T-helper 2 cell treated with Interferon-gamma antibody and Interleukin-4, amounts not matched to agents 100 ng/mL and 5 ng/mL, for 36 hours (primary cell): ENCODE measurements at regions not wholly inside any gene's neighbourhood (a gene's known extent, or its start where the extent isn't known, plus 50 kb on each side); places are given as distances from the start of the nearest gene placed in this dataset.
"Not testable (repeated sequence)": the region's sequence is repeated elsewhere in the genome, so short reads cannot be mapped to it uniquely, and the experiment has no call there.

ENCODE experiments used
- intact Hi-C: fragments of 100-400 bp; cut with micrococcal nuclease; formaldehyde crosslinking; loops from one replicate; pipeline ENCODE4 v1.15.1; 2023

- intact Hi-C loops, result no loop called here
Observed at GRCh38 chr5:67824852-67825251, 390.7 kb upstream of the PIK3R1 start.

DNA sequence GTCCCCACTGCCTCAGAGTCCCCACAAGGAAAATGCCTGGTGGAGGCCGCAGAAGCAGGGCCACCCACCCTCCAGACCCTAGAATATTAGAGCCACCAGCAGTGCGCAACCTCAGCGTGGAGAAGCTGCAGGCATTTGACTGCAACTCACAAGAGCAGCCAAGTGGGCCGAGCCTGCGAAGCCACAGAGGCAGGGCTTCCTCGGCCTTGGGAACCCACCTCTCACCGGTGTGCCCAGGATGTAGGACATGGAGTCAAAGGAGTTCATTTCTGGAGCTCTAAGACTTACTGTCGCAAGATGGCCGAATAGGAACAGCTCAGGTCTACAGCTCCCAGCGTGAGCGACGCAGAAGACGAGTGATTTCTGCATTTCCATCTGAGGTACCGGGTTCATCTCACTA lies 397.9 kb upstream of the PIK3R1 start:
- intact Hi-C loops, result no loop called here

GRCh38 chr5:67816456-67816855 lies 399.1 kb upstream of the PIK3R1 start:
- intact Hi-C loops, result no loop called here

DNA sequence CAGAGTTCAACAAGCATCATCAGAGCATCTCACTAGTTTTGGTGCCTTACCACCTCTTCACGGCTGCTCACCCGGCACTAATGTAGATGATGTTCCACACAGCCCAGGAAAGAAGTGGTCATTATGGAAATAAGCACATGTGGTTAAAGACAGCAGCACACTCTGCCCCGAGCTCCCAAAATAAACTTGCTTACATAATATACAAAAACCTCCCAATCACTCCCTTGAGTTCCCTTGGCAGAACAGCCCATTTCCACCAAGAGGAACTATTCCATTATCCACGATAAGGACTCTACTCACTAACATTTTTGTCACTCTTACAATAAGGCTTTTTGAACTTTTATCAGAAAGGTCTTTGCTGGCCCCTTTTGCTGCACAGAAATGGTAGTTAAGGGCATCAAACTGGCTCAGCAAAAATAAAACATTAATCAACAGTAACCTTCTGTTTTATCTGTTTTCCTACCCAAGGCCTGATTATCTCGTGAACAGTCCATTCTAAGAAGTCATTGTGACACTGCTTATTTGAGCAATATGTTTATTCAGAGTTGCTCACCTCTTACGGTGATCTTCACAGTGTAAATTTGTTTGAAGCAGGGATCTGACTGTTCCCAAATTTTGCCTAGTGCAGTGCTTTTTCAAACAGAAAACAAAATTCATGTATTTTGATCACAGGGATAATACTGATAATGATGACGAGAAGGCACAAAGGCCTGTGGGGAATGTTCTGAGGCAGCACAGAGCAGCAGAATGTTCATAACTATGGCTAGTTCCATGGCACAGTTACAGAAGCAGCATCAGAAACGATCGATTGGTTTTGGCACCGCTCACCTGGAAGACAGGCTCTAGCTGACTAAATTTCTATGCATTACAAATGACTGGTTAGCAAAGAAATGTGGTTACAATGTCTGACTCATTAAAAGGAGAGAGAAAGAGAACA lies 399.8 kb upstream of the PIK3R1 start:
- intact Hi-C loops, result no loop called here

DNA sequence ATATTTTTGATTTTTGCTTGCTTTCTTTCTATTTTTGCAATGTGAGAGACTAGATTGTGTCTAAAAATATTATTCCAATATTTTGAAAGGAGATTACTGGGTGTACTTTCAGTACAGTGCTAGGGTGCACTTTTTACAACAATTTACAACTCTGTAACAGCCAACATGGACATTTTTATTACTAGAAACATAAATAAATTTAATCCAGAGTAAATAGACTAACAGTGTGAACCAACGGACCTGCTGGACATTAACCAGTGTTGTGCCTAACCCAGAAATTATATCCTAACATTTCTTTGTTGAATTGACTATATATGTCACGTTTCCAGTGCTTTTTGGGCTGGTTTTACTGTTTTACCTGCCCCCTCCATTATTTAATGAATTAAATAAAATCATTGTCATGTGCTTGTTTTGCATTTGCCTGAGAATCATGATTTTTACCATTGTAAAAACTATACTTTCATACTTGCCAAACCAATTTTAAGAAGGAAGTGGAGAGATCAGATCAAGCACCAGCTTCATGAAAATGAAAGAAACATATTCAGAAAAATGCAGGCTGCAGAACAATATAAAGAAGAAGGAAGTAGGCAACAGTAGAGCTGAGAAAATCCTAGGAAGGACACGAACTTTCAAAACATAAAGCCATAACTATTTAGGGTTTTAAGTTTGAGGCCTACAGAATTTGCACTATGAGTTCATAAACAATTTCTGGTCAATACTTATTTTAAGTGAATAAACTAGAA lies 400.8 kb upstream of the PIK3R1 start:
- intact Hi-C loops, result no loop called here

GRCh38 chr5:67813877-67814539 lies 401.5 kb upstream of the PIK3R1 start:
- intact Hi-C loops, result no loop called here

GRCh38 chr5:67809589-67809988 lies 406.0 kb upstream of the PIK3R1 start:
- intact Hi-C loops, result no loop called here

DNA sequence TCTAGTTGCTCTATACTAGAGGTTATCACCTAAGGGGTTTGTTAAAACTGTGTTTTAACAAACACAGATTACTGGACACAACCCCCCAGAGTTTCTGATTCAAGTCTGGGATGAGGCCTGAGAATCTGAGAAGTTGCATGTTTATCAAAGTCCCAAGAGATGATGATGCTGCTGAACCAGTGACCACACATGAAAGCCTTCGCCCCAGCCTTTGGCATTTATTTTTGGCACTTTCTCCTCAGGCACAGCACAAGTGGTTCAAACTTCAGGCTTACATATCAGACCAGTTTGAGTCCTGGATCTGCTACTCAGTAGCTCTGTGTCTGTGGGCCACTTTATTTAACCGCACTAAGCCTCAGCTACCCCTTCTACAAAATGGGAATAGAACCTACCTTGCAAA lies 407.2 kb upstream of the PIK3R1 start:
- intact Hi-C loops, result no loop called here

DNA sequence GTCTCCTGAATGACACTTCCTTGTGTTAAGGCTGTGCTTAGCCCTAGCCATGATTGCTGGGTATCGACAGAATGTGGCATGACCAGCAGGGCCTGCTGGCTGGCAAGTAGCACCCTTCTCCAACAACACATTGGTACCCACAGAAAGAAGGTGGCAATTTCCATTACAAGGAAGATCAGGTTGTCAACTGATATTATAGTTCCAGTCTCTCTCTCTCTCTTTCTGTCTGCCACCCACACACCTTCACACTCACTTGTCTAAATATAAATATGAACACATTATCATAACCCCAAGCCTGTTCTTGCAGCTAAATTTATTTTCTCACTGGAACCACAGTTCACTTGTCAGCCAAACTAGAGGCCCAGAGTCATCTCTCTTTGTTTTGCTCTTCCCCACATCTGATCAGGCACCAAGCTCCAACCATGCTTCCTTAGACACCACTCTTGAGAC lies 408.1 kb upstream of the PIK3R1 start:
- intact Hi-C loops, result no loop called here

- intact Hi-C loops, result no loop called here
Observed at GRCh38 chr5:67806654-67807438, 408.7 kb upstream of the PIK3R1 start.

DNA sequence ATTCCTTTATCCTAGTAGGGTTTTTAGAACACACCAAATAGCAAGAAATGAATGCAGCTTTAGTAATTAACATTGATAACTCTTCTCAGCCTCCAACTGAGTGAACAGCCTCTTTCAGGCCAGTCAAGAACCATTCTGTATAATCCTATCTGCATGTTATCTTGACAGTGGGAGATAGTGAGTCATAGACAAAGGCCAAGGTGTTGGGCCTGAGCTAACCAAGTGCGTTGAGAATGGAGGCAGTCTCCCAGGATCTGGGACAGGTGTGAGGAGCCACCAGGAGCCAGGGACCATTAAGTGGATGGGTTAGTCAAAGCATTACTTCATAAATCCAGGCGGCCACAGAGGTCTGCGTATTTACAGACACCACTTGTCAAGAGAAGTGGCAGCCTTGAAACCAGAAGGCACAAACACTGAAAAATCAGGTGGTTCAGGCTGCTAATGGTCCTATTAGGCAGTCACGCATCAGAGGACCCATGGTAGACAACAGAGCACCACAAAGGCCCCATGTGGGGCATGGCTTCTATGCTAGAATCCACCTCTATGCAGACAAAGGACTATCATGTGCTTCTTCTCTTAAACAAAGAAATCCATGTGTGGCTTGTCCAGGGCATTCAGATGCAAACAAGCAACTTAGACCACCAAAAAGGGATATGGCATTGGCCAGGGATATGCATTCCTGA lies 409.7 kb upstream of the PIK3R1 start:
- intact Hi-C loops, result no loop called here

DNA sequence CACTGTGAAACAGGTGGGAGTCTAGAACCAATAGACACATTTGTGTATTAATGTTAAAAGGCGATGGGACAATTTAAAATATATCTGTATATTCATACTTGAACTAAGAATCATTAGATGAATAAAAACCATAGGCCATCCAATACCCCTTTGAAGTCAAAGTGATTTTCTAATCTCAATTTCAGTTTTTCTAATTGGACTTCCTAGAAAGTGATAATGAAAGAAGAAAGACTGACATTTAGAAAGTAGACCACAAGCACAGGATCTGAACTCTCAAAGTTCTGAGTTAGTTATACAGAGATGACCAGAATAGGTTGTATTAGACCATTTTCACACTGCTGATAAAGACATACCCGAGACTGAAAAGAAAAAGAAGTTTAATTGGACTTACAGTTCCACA lies 412.8 kb upstream of the PIK3R1 start:
- intact Hi-C loops, result no loop called here

DNA sequence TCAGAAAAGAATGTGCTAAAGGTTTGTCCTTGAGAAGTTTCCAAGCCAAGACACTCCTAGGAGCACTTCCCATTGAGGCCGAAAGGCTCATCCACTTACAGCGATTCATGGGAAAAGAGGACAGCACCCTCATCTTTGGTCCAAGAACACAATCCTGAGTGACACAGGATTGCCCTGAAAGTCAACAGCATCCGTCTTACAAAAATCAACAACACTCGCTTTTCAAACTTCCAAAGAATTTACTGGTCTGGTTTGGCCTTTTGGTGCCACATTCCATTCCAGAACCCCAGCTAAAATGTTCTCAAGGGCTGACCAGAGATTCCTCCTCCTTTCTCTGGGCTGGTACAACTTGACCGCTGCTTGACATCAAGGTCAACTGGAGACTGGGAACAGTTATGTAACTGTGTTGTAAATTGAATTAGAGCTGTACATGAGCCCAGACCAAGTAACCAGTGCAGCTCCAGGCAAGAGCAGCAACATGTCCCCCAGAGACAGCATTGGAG lies 415.8 kb upstream of the PIK3R1 start:
- intact Hi-C loops, result no loop called here

DNA sequence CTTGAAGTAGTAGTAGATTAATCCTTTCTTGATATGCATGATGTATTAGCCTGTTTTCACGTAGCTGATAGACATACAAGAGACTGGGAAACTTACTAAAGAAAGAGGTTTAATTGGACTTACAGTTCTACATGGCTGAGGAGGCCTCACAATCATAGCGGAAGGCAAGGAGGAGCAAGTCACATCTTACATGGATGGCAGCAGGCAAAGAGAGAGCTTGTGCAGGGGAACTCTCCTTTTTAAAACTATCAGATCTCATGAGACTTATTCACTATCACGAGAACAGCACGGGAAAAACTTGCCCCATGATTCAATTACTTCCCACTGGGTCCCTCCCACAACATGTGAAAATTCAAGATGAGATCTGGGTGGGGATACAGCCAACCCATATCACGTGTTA lies 417.1 kb upstream of the PIK3R1 start:
- intact Hi-C loops, result not testable (repeated sequence)

DNA sequence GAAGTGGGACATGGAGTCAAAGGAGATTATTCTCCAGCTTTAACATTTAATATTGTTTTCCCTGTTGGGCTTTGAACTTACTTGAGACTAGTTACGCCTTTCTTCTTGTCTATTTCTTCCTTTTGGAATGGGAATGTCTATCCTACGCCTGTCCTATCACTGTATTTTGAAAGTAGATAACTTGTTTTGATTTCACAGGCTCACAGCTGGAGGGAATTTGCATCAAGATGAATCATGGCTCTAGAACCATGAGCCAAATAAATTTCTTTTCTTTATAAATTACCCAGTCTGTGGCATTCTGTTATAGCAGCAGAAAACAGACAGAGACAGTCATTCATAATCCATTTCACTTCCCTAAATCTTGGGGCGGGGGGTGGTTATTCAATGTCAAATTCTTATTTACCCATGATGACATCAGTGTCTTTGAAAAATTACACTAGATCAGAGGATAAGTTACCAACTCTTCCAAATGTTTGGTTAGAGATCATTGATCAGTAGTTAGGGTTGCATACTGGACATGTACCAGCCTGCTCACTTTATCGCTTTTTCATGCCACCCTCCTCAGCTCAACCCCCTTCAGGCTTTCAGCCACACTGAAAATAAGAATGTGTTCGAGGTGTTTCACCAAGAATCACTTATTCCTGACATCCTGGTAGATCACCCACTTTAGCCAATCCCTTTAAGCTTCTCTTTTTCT lies 419.6 kb upstream of the PIK3R1 start:
- intact Hi-C loops, result no loop called here

- intact Hi-C loops, result no loop called here
Observed at GRCh38 chr5:67793966-67794365, 421.6 kb upstream of the PIK3R1 start.

DNA sequence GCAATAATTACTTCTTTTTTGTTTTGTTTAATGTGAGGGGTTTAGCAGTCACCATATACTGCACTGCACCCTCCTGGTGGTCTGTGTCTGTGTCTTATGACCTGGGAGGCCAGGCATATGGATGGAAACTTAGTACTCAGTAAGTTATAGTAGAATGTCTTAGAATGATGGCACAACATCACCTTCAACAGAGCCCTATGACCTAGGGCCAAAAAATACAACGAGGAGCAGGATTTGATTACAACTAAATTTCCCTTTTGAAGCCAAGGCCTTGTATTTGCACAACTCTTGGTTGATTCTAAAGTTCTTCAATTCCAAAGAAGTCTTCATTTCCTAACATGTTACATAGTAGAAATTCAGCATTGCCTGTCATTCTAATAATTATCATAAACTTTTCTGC lies 422.1 kb upstream of the PIK3R1 start:
- intact Hi-C loops, result no loop called here

DNA sequence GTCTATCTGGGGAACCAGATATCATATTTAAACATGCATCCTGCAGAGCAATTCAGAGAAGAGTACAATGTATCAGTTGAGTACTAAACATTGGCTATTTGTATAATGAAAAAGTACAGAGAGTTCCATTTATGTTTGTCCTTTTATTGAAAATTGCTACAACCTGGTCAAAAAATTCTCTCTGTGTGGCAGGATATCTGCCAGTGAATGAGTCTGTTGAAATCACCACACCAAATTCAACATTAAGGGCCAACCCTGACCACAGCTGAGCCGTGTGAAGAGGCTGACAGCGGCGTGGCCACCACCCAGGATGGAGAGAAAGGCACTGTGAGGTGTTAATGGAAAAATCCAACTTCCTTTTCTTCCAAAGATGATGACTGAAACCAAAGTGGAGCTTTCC lies 422.7 kb upstream of the PIK3R1 start:
- intact Hi-C loops, result no loop called here

GRCh38 chr5:67790390-67790789 lies 425.2 kb upstream of the PIK3R1 start:
- intact Hi-C loops, result no loop called here
